HK-2 (cell line): ENCODE measurements at regions not wholly inside any gene's neighbourhood (a gene's known extent, or its start where the extent isn't known, plus 50 kb on each side); places are given as distances from the start of the nearest gene placed in this dataset.

Source experiments
- DNase-seq: peaks from one replicate; pipeline ENCODE4 v3.0.0-alpha.2; 2018; ENCODE audit not compliant: unreplicated experiment

DNA sequence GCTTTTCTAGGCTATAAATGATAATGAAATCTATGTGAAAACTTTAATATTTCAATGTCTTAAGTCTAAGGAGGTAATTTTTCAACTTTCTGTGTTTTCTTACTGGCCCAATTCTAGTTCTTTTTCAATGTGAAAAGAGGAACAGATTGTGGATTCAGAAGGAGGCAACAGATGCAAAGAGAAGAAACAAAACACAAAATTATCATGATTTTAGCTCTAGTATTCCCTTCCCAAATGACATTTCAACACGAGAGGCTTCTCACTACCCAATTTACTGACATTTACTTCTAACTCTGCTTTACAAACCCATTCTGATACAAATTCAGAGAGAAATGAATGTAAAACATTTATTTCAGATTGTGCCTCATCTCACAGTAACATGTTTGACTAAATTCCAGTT is 169.4 kb downstream of the WT1 start:
- DNase-seq, result no peak

DNA sequence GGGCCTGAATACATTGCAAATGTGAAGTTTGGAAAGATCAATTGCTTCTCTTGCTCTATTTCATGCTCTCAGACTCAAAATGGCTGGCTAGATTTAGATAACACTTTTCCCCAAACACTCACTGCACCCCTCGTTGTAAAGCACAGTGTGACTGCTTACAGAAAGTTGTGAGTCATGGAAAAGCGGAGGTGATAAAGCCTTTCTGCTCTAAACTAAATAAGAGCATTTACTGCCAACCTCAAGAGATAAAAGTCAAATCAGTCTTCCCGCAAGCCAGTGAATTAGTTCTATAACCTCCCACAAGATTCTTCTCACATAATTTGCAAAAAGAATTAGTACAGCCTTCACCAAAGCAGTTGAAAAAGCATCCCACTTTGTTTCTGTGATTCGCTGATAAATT is 168.7 kb downstream of the WT1 start:
- DNase-seq, result no peak

DNA sequence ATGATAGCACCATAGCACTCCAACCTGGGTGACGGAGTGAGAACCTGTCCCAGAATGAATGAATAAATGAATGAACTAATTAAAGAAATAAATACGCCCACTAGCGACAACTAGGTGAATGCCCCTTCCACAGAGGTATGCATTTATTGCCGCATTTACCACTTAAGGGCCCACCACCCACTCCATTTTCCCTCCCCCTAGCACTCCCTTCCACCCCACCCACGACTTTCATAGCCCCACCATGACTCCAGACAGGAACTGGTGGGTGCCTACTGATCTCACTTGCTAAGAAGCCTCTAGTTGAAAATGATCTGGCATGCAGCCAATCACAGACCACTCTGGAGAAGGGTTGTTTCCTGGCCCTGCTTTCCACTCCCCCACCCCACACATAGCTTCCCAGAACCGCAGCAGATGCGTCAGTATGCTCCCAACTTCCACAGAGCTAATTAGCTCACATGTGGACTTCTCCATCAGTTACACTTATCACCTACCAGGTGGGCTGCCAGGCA is 167.6 kb downstream of the WT1 start:
- DNase-seq, result no peak

DNA sequence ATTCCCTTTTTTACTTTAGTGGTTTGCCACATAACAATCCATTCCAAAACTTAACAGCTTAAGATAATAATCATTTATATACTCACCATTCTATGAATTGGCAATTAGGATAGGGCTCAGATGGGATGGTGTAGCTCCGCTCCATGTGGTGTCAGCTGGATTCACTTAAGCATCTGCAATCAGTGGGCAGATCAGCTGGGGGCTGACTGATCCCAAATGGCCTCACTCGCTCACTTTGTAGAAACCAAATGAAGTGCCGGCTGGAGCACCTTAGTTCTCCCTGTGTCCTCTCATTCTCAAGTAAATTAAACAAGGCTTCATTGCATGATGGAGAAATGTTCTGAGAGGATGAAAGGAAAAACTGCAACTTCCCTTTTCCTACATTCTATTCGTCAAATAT is 161.4 kb downstream of the WT1 start:
- no peak for DNase-seq

DNA sequence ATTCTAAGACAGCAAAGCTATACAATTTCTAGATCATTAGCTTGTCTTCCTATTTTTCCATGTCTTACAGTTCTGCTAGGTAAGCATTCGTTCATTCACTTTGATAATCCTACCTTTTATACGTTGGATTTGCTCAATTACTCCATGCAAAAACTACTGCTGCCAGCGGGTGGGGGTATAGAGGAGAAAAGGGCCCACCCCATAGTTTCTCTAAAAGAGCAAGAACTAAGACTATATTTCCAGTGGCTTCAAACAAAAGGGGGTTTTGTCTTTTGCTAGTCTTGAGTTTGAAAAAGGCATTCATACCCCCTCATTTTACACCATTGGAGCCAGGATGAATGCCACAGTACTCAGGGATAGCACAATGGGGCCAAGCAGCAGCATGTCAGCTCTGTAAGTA is 155.7 kb downstream of the WT1 start:
- DNase-seq, result no peak

DNA sequence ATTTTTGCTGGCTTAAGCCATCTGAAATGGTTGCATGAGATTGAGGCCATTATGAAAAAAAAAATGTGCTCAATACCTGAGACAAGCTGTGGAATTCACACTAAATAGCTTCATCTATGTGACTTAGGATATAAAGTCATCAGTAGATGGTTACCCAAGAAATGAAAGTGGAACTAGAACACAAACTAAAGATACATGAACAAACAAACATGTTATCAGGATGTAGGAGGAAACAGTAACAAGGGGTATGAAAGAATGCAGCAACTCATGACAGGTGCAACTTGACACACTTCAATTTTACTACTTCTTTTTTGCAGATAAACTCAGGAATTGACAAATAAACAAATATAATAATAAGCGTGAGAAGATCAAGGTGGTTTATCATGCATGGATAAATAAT is 155.0 kb downstream of the WT1 start:
- no peak for DNase-seq

DNA sequence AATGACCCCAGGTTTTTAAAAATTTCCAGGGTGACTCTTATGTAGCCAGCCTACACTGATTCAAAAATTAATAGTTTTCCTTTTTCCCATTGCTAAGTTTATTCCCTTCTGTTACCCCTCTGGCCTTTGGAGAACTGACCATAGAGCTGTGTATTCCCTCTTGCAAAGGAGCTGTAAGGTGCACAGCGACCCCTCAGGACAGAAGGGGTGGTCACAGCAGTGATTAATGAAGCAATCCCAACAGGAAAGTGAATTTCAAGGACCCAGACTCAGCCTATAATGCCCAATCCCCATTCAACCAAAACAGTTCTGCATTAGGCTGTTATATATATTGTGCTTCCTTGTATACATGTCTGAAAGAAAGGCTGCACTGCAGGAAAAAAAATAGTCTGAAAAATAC is 147.1 kb downstream of the WT1 start:
- DNase-seq, result no peak

DNA sequence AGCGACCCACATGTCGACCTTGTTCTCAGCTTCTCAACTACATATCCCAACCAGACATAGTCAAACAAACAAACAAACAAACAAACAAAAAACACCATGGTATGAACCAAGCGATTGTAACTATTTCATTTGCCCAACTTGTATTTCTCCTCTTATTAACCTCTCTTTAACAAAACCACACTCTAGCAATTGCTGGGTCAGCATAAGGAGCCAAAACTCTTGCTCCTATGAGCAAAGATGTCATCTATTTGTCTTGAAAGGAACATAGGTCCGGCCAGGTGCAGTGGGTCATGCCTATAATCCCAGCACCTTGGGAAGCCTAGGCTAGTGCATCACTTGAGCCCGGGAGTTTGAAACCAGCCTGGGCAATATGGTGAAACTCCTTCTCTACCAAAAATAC is 145.6 kb downstream of the WT1 start:
- DNase-seq, result no peak

DNA sequence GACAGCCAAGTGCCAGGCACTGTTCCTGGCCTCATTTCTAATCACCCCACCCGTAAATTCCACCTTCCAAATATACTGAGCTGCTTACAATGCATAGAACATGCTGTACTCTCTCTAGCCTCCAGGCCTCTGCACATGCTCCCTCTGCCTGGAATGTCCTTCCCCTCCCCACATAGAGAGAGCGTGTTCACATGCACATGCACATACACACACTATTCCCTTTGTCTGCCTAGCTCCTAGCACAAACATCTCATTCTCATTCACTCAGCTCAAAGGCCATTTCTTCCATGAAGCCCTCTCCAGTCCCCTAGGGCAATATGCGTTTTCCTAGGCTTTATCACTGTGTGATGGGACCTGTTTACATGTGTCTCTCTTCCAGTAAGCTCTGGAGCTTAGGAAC is 144.6 kb downstream of the WT1 start:
- no peak for DNase-seq

DNA sequence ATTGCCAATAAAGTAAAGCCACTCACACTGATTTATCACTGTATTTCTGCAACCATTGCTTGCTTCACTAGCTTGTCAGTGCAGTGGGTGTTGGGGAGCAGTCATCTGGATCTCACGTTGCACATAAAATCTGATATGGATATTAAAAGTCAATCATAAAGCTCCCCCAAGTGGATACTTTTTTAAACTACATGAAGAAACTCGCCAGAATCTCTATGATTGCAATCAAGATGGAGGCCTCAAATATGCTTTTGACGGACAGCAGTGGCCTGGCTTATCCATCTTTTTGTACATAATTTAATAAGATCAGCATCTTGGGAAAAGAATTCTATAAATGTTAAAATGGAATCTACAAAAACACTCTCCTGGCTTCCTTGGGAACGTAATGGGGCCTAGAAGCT is 137.7 kb downstream of the WT1 start:
- no peak for DNase-seq

DNA sequence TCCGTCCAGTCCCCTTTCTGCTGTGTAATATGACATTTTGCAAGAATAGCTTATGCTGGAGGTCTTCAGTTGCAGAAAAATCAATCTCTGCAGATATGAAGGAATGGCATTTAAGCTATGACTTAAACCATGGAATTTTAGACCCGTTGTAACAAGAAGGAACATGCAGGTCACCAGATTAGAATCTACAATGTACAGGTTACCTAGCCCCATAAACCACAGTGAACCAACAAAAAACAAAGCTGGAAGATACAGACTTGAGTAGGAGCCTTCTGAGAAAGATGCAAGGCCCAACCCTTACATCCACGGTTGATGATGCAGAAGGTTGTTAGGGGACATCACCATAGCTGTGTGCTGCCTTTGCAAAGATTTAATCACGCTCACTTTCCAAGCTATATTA is 132.5 kb downstream of the WT1 start:
- DNase-seq, result no peak

DNA sequence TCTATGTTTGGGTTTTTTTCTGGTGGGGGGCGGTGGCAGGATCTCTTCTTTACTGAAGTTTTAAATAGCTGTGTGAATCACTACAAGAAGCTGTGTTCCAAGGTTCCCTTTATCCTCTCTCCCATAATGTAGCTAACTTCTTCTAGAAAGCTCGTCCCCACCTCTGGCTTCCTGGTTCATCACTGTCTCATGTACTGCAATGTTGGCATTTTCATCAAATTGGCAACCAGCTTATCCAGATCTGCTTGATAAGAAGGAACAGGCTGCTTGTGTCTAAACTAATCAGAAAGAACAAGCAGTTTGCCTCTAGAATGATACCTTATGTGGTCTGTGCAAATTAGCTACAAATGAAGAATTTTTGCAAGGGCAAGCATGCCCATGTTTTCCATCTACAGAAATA is 130.8 kb downstream of the WT1 start:
- no peak for DNase-seq

DNA sequence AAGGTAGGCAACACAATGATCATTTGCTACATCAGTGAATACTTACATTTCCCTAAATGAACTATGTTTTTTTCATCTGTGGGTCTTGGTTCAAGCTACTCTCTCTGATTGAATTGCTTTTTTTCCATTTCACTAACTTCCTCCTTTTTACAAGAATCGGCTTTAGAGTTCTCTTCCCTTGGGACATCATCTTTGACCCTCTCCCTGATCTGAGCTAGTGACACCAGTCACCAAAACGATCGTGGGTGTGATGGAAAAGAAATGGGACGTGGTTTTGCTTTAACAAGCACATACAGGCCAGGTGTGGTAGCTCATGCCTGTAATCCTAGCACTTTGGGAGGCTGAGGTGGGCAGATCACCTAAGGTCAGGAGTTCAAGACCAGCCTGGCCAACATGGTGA is 129.9 kb downstream of the WT1 start:
- DNase-seq, result no peak

DNA sequence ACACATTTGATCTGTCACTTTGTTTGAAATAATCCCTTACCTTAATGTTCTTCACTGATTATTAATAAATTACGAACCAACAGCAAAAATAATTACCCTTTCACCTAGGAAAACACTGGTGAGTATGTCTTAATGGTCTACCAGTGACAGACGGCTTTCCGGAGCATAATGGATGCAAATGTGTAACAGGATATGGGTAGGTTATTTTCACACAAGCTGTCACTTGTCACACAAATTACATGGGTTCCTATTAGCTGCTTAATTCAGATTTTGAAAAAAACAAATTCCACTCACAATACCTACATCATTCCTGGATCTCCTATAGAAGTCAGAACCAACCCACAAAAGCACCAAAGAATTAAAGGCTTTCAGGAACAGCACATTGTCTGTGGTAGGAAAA is 127.9 kb downstream of the WT1 start:
- DNase-seq, result no peak

DNA sequence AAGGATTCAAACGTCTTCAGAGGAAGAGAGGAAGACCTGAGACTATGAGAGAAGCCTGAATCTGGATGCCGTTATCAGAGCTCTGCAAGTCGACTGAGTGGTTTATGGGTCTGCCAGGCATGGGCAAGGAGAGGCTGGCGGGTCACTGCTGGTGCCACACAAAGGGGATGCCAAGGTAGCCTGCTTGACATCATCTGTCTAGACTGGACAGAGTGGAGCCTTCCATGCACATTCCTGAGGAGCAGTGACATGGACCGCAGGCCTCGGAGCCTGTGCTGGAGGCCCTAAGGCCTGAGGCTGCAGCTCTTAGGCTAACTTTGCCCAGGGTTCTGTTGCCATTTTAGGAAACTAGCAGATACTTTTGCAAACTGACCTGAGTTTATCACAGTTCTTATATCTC is 127.4 kb downstream of the WT1 start:
- no peak for DNase-seq

DNA sequence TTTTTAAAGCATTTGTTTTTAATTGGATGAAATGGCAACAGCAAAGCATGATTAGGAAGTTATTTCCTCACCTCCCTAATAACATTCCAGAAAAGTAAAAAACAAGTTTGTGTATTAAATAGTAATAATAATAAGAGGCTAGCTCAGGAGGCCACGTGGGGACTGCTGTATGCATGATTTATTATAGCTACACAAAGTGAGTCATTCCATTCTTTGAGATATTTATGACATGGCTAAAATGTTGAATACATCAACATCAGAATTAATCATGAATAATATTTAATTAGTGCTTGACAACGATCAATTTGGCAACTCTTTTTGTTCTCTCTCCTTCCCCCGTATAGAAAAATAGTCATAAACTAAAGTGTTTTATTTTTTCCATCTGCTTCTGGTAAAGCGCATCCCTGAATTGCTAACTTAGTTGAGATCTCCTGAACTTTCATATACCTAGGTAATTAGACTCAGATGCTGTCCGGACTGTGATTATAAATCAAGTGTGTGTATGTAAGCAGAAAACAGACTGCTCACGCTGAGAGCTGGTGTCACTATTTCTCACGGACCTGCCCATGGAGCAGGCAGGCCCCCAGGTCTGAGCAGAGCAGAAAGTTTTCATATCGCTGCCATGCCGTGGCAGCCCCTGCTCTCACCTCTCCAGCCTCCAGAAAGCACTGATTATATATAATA is 125.7 kb downstream of the WT1 start:
- no peak for DNase-seq

DNA sequence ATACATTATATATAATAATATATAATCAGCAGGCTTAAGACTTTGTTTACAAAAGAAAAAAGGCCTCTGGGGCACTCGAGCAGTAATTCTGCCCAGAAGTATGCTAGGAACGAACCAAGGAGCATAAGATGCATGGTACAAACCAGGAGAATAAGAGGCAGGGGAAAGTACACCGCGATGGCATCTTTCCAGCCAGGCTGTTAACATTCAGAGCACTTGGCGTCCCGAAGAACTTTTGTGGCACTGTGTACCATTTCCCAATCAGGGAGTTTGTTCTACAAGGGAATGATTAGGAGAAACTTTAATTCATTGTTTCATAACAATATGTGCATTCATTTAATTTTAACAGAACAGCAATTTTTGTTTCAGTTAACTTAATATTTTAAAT is 125.1 kb downstream of the WT1 start:
- DNase-seq, result no peak

DNA sequence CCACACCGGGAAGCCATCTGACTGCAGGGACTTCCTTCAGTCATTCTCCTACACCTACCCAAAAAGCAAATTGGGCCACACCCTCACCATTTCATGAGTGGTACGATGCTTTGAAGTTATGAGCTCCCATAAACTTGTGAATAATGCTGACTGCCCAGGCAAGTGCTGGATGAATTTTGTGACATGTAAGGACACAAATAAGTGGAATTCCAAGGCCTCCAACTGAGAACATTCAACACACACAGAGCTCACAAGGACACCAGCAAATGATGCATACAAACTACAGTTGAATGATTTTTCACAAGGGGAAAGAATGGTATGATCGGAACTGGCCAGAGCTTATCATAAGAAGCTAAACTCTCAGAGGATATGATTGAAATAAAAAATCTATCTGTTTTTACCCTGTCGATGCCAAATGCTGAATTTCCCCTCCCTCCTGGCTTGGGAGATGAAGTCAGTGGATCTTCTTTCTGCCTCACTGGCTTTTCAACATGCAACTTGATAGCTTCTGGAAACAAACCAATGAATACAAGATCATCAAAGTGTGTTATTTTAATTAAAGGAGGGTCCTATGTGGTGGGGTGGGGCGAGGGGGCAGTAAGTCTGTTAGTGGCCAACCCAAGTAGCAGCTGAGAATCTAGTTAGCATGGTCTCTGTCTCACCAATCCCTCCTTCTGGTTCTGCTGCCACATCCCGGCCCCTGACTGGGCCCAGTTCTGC is 123.8 kb downstream of the WT1 start:
- no peak for DNase-seq

DNA sequence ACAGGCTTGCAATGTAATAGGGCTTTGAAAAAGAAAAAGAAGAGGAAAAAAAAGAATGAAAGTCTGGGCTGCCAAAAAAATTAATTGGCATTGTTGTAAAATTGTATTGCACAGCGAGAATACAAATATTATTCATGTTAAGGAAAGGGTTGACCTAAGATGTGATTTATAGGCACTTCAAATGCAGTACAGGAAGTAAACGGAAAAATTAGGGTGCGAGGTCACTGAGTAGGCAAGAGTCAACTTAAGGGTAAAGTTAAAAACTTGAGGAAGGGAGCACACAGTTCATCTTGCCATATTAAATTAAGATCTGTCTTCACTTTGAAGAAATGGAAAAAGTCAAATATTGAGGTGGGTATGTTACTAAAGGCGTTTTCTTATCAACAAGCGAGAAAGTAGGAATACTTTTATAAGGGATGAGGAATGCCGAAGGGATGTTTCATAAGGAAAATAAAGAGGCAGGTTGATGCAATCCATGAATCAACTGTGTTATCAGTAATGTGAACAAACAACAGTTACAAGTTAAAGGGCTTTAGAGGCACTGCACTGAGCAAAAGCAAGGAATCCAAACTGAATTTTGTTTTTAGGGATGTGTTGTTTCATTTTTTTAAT is 123.0 kb downstream of the WT1 start:
- no peak for DNase-seq

DNA sequence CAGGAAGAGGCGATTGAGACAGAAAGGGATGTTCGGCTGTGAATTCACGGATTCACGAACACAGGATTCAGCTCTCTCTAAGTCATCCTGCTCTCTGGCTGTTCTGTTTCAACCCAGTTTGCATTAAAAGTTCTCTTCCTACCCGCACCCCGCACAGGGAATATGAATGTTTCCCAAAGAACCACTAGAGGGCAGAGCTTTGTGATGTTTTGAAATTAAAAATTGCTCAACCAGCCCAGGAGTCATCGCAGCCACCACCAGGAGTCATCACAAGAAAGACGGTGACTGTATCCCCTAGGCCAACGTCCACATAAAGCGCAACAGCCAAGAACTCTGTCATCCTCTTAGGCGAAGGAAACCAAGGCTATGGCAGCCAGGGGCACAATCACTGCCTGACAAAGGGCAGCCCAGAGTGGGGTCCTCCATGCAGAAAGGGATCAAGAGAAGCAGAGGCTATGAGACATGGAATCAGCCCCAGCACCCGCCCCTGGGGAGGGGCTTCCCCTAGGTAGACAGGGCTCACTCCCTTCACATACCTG is 122.4 kb downstream of the WT1 start:
- DNase-seq, result peak; percentile 37

DNA sequence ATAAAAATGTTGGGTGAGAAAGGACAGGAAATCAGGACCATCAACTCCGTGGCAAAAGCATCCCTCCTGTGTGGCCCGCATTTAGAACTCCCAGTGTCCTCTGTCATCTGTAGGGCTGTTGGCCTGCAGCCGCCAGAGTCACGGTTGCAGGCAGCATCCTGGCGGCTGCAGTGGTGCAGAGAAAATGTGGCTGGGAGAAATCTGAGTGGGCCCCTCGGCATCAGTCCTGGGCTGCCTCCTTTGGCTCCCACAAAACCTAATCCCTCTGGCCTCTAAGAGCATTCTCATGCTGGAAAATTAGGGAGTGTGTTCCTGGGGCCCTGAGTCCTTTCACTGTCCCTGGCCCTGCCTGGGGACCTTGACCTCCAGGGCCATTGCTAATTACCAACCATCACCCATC is 121.9 kb downstream of the WT1 start:
- DNase-seq, result no peak

DNA sequence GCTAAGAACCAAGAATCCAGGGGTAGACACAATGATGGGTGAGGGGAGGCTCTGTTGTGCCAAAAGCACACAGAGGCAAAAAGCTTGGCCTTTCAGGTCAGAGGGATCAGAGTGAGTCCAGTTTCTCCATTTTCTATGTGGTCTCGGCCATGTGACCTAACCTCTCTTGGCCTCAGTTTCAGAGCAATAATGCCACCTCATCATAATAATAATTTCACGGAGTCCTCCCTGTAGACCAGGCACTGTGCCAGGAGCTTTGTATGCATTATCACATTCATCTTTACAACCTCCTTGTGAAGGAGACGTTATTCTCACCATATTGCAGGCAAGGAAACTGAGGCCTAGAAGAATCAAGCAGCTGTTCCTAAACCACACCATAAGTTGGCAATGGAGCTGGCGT is 120.2 kb downstream of the WT1 start:
- no peak for DNase-seq

DNA sequence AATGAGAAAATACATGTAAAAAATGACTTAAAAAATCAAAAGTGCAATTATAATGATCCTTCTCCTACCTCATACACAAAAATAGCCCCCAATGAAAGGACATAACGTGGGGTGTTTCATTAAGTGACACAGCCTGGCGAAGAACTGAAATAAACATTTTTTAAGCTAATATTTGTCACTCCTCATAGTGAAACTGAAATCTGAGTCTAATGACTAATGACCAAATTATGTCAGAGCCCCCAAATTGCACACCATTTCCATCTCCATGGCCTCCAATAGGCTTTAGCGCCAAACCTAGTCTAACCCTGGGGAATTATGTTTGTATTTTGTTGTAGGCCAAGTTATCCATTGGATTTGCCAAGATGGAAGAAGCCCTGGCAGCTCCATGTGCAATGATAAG is 119.1 kb downstream of the WT1 start:
- DNase-seq, result no peak
